ENCODE measurements at regions not wholly inside any gene's neighbourhood (a gene's known extent, or its start where the extent isn't known, plus 50 kb on each side); places are given as distances from the start of the nearest gene placed in this dataset.
"Not testable (repeated sequence)": the region's sequence is repeated elsewhere in the genome, so short reads cannot be mapped to it uniquely, and the experiment has no call there.

DNA sequence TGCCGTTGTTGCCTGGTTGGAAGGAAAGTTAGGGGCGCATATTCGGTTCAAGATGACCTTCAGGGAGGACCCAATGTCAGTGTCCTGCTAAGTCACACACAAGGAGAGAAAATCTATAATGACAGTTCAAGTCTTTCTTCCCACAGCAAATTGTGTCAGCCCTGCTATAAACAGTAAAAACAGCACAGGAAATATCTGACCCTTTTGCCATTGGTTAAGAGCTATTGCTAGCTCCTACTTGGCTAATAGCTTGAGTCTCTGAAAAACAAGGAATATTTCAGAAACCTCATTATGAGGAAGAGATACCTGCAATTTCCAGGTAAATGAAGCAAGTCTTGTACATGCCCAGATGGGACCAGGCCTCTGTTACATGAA, 175.6 kb downstream of the SKIDA1 start:
- Histone ChIP-seq H3K9ac (ENCODE audit: insufficient read length) (no peak overlapping the region), H3K36me3 (ENCODE audit: insufficient read depth, low read length) (no peaks in the 10 kb centered on the region), H3K27ac (no peak overlapping the region), H3K9me3 (ENCODE audit: low read depth, low read length) (no peaks in the 10 kb centered on the region), H3K4me3 (no peak overlapping the region)
- DNase-seq (ENCODE audit: low read depth, low spot score) = no peak
- TF ChIP-seq FOXP2 (optimal IDR thresholded peaks at IDR 0.05; ENCODE audit: control extremely low read depth, extremely low read length, insufficient read depth) (no peak), EZH2 (IDR thresholded peaks at IDR 0.05) (no peak), POLR2AphosphoS5 (IDR thresholded peaks at IDR 0.05; ENCODE audit: borderline replicate concordance, low read depth, low read length) (no peak)

DNA sequence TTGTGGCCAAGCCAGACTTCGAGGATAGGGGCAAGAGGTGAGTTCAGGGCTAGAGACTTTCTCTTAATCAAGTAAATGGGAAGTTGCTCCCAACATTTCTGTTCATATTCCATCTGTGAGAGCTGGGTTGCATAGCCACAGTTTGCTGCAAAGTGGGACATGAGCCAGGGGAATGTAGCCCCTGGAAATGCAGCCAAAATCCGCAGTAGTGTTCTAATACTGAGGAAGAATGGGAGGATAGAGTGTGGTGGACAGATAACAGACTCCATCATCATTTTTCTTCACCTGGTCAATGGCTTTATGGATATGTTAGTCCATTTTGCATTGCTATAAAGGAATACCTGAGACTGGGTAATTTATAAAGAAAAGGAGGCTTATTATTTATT, 177.7 kb downstream of the SKIDA1 start:
- no peak overlapping the region for H3K9ac ChIP-seq (ENCODE audit: insufficient read length)
- no peaks in the 10 kb centered on the region for H3K36me3 ChIP-seq (ENCODE audit: insufficient read depth, low read length)
- DNase-seq (ENCODE audit: low read depth, low spot score) = no peak
- H3K4me3 ChIP-seq = no peak overlapping the region
- H3K27ac ChIP-seq = no peak overlapping the region
- no peaks in the 10 kb centered on the region for H3K9me3 ChIP-seq (ENCODE audit: low read depth, low read length)
- no peak for TF ChIP-seq EZH2 (IDR thresholded peaks at IDR 0.05)

DNA sequence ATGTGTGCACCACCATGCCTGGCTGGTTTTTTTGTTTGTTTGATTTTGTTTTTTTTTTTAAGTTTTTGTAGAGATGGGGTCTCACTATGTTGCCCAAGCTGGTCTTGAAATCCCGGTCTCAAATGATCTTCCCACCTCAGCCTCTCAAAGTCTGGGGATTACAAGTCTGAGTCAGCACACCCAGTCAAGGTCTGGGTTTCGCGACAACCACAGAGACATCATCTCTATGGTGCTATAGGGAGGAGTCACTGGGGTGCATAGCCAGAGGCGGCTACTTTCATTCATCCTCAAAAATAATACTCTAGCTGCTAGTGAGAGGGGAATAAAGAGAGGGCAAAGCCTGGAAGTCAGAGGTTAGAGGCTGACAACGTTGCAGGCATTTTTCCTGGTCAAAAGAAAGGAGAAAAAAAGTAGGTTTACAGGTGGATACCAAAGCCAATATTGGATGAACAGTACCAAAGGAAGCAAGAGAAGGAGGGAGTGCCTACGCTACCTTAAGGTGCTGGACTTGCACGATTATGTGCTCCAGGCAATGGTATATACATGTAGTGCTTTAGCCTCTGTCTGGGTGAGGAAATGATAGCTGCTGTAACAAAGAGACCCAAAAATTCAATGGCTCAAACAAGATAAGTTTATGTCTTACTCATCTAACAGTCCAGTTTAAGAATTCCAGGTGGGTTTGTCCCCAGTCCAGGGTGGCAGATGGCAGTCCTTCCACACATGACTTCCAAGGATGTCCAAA, 178.3 kb downstream of the SKIDA1 start:
- no peaks in the 10 kb centered on the region for H3K9me3 ChIP-seq (ENCODE audit: low read depth, low read length)
- no peak overlapping the region for H3K4me3 ChIP-seq
- H3K27ac ChIP-seq = no peak overlapping the region
- no peak overlapping the region for H3K9ac ChIP-seq (ENCODE audit: insufficient read length)
- no peak for TF ChIP-seq POLR2AphosphoS5 (IDR thresholded peaks at IDR 0.05; ENCODE audit: borderline replicate concordance, low read depth, low read length)
- no peak for TF ChIP-seq FOXP2 (optimal IDR thresholded peaks at IDR 0.05; ENCODE audit: control extremely low read depth, extremely low read length, insufficient read depth)
- no peak for TF ChIP-seq EZH2 (IDR thresholded peaks at IDR 0.05)
- DNase-seq (ENCODE audit: low read depth, low spot score) = no peak
- H3K36me3 ChIP-seq (ENCODE audit: insufficient read depth, low read length) = no peaks in the 10 kb centered on the region

DNA sequence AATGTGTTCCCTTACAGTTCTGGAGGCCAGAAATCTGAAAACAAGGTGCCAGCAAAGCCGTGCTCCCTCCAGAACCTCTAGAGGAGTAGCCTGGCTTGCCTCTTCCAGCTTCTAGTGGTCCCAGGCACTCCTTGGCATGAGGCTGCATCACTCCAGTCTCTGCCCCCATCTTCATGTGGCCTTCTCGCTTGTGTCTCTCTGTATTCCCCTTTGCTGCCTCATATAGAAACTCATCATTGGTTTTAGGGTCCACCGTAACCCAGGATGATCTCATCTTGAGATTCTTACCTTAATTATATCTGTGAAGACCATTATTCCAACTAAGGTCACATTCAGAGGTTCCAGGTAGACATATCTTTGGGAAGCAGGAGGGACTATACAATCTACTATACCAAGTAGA, 182.4 kb downstream of the SKIDA1 start:
- no peak for DNase-seq (ENCODE audit: low read depth, low spot score)
- Histone ChIP-seq H3K27ac (no peak overlapping the region), H3K9ac (ENCODE audit: insufficient read length) (no peak overlapping the region), H3K4me3 (no peak overlapping the region), H3K36me3 (ENCODE audit: insufficient read depth, low read length) (no peaks in the 10 kb centered on the region), H3K9me3 (ENCODE audit: low read depth, low read length) (no peaks in the 10 kb centered on the region)
- no peak for TF ChIP-seq POLR2AphosphoS5 (IDR thresholded peaks at IDR 0.05; ENCODE audit: borderline replicate concordance, low read depth, low read length)
- no peak for TF ChIP-seq FOXP2 (optimal IDR thresholded peaks at IDR 0.05; ENCODE audit: control extremely low read depth, extremely low read length, insufficient read depth)
- TF ChIP-seq EZH2 (IDR thresholded peaks at IDR 0.05) = no peak

DNA sequence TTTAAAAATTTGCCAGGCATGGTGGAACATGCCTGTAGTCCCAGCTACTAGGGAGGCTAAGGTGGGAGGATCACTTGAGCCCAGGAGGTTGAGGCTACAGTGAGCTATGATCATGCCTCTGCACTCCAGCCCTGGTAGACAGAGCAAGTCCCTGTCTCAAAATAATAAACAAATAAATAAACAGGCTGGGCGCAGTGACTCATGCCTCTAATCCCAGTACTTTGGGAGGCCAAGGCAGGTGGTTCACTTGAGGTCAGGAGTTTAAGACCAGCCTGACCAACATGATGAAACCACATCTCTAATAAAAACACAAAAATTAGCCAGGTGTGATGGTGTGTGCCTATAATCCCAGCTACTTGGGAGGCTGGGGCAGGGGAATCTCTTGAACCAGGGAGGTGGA, 183.0 kb downstream of the SKIDA1 start:
- not testable (repeated sequence) for H3K36me3 ChIP-seq (ENCODE audit: insufficient read depth, low read length); DNase-seq (ENCODE audit: low read depth, low spot score); H3K4me3 ChIP-seq; H3K9me3 ChIP-seq (ENCODE audit: low read depth, low read length); H3K9ac ChIP-seq (ENCODE audit: insufficient read length); H3K27ac ChIP-seq

DNA sequence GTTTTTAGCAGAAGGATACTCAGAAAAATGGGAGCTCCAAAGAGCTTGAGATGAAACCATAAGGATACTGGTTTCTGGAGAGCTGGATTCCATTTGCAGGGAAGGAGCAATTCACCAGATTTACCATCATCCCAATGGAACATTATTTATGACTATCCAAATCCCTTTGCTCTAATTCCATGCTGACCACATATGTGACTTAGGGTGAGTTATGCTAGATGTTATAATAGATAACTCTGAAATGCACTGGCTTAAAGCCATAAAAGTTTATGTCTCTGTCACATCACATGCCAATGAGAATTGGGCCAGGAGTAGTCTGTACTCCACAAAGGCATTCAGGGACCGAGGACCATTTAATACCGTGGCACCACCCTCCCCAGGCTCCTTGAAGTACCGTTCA, 185.2 kb downstream of the SKIDA1 start:
- H3K9me3 ChIP-seq (ENCODE audit: low read depth, low read length) = no peaks in the 10 kb centered on the region
- DNase-seq (ENCODE audit: low read depth, low spot score) = no peak
- H3K9ac ChIP-seq (ENCODE audit: insufficient read length) = no peak overlapping the region
- TF ChIP-seq FOXP2 (optimal IDR thresholded peaks at IDR 0.05; ENCODE audit: control extremely low read depth, extremely low read length, insufficient read depth) (no peak), POLR2AphosphoS5 (IDR thresholded peaks at IDR 0.05; ENCODE audit: borderline replicate concordance, low read depth, low read length) (no peak), EZH2 (IDR thresholded peaks at IDR 0.05) (no peak)
- H3K27ac ChIP-seq = no peak overlapping the region
- H3K36me3 ChIP-seq (ENCODE audit: insufficient read depth, low read length) = no peaks in the 10 kb centered on the region
- H3K4me3 ChIP-seq = no peak overlapping the region

DNA sequence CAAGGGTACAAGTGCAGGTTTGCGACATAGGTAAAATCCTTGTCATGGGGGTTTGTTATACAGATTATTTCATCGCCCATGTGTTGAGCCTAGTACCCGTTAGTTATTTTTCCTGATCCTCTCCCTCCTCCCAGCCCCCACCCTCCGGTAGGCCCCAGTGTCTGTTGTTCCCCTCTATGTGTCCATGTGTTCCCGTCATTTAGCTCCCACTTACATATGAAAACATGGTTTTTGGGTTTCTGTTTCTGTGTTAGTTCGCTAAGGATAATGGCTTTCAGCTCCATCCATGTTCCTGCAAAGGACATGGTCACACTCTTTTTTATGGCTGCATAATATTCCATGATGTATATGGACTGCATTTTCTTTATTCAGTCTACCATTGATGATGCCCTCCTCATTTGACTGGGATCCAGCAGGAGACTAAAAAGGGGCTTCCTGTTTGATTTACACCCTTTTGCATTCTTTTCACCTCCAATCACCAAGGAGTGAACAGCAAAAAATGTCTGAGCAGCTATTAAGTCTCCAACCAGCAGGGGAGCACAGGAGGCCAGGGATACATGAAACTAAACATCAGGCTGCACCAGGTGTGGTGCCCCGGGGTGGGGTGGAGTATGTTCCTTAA, 188.2 kb downstream of the SKIDA1 start:
- Histone ChIP-seq H3K36me3 (ENCODE audit: insufficient read depth, low read length) (no peaks in the 10 kb centered on the region), H3K9me3 (ENCODE audit: low read depth, low read length) (no peaks in the 10 kb centered on the region), H3K27ac (no peak overlapping the region), H3K4me3 (no peak overlapping the region), H3K9ac (ENCODE audit: insufficient read length) (no peak overlapping the region)
- TF ChIP-seq FOXP2 (optimal IDR thresholded peaks at IDR 0.05; ENCODE audit: control extremely low read depth, extremely low read length, insufficient read depth) (no peak), POLR2AphosphoS5 (IDR thresholded peaks at IDR 0.05; ENCODE audit: borderline replicate concordance, low read depth, low read length) (no peak), EZH2 (IDR thresholded peaks at IDR 0.05) (no peak)
- DNase-seq (ENCODE audit: low read depth, low spot score) = no peak

DNA sequence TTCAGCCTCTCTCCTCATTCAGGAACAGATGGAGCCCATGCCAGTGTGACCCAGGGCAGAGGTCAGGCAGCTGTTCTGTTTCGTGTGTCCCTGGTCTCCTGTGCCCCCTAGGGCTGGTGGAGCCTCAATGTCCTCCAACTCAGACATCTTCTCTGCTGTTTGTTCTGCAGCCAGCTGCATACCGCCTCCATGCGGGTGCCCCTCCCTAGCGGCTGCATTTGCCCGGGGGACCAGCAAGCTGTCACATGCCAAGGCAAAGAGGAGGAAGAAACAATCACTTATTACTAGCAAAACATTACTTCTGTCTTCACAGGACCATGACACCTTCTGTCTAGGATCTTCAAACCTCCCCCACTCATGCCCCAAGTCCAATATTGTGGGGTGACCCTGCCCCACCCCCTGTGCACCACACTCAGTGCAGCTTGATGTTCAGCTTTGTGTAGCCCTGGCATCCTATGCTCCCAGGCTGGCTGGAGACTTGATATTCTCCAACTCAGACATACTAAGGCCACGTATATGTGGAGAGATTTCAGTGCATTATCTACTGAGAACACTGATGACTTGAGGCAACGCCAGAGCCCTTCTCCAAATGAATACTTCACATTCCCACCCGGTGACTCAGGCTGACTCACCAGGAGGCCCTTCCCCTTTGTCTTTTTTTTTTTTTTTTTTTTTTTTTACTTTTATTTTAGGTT, 188.9 kb downstream of the SKIDA1 start:
- Histone ChIP-seq H3K27ac (no peak overlapping the region), H3K9me3 (ENCODE audit: low read depth, low read length) (no peaks in the 10 kb centered on the region), H3K36me3 (ENCODE audit: insufficient read depth, low read length) (no peaks in the 10 kb centered on the region), H3K9ac (ENCODE audit: insufficient read length) (no peak overlapping the region), H3K4me3 (no peak overlapping the region)
- TF ChIP-seq FOXP2 (optimal IDR thresholded peaks at IDR 0.05; ENCODE audit: control extremely low read depth, extremely low read length, insufficient read depth) (no peak), EZH2 (IDR thresholded peaks at IDR 0.05) (no peak), POLR2AphosphoS5 (IDR thresholded peaks at IDR 0.05; ENCODE audit: borderline replicate concordance, low read depth, low read length) (no peak)
- DNase-seq (ENCODE audit: low read depth, low spot score) = no peak

Measured in SK-N-MC (cell line).